ENCODE measurements at regions not wholly inside any gene's neighbourhood (a gene's known extent, or its start where the extent isn't known, plus 50 kb on each side); places are given as distances from the start of the nearest gene placed in this dataset.
"Not testable (repeated sequence)": the region's sequence is repeated elsewhere in the genome, so short reads cannot be mapped to it uniquely, and the experiment has no call there.

DNA sequence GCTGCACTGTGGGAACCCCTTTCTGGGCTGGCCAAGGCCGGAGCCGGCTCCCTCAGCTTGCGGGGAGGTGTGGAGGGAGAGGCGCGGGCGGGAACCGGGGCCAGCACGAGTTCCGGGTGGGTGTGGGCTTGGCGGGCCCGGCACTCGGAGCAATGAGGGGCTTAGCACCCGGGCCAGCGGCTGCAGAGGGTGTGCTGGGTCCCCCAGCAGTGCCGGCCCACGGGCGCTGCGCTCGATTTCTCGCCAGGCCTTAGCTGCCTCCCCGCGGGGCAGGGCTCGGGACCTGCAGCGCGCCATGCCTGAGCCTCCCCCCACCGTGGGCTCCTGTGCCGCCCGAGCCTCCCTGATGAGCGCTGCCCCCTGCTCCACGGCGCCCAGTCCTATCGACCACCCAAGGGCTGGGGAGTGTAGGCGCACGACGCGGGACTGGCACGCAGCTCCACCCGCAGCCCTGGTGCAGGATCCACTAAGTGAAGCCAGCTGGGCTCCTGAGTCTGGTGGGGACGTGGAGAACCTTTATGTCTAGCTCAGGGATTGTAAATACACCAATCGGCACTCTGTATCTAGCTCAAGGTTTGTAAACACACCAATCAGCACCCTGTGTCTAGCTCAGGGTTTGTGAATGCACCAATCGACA lies 180.8 kb upstream of the OTX2 start:
- not testable (repeated sequence) for DNase-seq

DNA sequence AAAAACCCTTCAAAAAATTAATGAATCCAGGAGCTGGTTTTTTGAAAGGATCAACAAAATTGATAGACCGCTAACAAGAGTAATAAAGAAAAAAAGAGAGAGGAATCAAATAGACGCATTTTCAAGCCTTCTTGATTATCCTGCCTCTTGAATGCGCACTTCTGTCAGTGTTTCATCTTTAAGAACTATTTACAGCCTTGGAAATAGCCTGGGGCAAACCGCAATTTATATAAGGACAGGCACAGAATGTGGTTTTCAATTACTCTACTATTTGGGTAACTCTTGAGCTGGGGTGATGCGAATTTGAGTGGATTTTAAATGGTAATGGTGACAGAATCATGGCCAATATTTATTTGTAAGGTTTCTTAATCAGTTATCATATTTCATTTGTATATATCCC lies 179.1 kb upstream of the OTX2 start:
- DNase-seq: no peak

DNA sequence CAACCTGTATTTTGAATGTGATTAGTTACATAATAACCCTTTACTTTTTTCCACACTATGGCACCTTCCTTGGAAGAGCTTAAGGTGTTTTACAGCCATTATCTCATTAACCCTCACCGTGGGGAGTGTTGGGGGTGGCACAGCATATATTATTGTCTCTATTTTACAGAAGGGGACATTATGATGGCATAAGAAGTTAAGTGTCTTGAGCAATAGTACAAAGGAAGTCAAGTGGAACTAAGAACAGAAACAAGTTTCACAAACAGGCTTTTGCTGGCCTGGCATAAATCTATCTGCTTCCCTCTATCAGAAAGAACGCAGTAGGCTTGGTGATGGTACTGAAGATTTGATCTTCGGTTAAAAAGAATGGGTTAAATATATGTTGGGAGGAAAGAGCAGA lies 169.7 kb upstream of the OTX2 start:
- DNase-seq: no peak

DNA sequence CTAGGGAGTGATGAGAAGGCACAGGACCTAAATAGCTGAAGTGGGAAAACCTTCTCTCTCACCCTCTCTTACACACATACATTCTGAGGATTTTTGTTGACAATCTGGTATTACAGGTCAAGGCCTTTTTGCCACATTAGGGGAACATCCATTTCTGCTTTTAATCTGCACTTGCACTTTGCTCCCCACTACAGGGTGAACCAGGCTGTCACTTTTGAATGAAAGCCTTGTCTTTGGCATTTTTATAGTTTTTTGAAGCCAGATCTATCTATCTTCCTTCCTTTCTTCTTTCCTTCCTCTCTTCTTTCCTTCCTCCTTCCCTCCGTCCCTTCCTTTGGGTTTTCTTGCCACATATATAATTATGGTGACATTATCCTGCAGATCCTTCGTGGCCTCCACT lies 165.9 kb upstream of the OTX2 start:
- DNase-seq: no peak

DNA sequence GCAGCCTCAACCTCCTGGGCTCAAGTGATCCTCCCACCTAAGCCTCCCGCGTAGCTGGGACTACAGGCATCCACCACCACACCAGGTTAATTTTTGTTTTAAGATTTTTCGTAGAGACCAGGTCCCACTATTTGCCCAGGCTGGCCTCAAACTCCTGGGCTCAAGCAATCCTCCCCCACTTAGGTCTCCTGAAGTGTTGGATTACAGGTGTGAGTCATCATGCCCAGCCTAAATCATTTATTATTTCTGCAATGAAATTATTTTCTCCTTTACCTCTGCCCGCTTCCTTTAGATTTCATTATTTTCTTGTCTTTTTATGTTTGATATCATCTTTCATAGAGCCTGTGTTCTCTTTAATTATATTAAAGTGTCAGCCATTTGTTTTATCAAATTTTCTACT lies 165.2 kb upstream of the OTX2 start:
- DNase-seq: no peak

DNA sequence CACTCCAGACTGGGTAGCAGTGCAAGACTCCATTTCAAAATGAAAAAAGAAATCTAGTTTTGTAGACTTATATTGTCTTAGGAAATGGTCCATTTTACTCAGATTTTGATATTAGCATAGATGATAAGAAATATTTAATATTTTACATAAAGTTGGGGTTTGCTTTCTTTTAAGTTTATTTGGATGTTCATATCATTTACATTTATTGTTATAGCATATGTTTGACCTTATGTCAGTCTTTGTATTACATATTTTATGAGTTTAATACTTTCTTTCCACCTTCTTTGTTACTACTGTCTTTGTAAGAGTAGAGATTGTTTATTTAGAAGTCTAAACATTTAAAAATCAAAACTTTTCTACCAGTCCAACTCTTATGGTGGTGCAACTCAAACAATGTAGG lies 162.7 kb upstream of the OTX2 start:
- DNase-seq: no peak

DNA sequence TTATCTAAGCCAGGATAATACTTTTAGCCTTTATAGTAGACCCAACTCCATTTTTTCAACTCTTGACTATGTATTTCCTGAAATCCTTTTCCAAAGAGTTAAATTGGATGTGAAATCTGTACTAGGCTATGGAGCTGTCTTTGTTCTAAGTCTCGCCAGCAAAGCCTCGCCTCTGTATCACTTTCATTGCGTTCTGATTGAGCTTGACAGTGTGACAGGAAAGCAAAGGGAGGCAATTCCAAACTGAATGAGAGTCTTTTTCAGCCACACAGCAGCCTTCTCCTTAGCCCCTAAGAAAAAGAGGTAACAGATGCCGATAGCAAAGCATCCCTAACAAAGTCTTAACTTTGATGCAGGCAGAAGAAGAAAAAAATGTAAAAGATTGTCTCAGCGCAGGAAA lies 154.6 kb upstream of the OTX2 start:
- no peak for DNase-seq

DNA sequence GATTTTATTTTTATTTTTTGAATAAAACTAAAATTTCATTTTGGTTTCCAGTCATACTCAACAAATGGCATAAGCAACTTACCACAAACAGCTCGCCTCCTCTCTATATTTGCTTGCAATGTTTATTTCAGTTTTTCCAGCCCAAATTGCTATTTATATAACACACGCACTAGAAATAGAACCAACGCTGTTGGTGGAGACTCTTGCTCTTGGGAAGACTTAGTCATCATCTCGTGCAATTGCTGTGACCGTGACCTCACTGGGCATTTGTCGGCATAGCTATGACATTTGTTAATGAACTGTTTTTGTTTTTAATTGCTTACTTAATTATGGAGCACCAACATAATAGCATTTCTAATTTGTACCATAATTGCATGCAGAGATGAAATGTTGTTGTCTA lies 153.1 kb upstream of the OTX2 start:
- DNase-seq: no peak

DNA sequence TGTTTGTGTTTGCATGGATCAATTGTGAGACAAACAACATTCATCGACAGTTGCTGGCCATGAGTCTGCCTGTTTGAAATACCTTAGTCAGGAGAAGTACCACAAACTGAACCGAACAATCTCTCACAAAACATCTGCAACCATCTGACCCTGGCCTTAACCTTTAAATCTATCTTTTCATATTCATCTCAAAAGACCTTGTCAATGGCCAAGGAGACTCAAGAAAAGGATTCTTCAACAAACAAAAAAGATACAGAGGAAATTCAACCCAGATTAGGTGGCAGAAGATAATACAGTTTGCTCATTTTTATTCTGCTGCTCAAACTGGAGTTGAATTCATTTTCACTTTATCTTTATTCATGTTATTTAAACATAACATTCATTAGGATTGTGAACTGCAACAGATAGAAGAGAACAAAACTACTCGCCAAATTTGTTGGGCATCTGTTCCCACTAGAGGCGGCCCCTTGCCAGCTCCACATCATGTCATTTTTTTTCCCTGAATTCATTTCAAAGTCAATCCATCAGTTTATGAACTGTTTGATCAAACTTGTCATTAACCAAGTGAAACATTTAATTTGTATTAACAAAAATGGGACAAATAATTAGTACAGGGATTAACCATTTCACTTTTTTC lies 152.3 kb upstream of the OTX2 start:
- DNase-seq: no peak

DNA sequence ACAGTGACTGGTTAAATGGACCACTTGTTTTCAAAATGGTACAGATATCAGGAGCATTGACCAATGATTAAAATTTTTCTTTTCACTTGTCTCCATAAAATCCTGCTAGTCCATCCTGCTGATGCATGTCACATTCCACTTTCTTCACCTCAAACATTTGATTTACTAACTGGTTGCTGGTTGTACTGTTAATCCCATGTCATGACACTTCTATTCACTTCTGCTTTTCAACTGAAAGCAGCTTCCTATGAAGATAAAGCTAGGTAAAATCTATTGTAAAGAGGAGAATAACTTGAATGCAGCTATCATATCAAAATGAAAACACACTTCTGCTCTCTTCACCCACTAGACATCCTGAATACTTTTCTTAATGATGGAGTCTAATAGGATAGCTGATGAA lies 149.6 kb upstream of the OTX2 start:
- DNase-seq: no peak

DNA sequence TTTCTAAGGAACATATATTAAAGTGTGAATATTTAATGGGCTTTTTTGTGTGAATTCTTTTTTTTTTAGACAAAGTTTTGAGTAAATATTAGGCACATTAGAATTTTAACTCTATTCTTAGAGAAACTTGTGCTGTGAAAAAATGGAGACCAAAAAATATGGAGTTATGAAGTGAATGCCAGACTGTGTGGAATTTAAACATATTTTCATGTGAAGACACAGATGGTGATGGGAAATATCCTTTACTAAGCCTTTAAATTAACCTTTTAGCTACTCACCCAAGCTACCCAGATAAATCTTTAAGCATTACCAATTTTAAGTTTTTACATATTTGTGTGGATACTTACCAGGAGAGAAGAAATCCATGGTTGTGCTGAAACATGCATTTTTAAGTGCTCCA lies 148.8 kb upstream of the OTX2 start:
- no peak for DNase-seq

DNA sequence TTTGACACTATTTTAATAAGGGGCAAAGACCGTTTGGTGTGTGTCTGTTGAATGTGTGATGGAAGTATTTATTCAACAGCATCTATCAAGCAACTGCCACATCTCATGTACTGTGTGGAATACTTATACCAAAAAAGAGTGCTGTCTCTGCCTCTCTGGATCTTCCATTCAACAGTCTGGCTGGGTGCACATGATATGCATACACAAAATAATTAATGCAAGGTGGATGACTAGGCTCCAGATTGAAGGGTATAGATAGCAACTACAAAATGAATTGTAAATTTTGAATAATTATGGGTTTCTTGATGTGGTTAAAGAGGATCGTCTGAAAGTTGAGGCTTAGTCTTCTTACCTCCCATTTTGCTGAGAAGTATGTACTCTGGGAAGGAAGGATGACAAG lies 145.9 kb upstream of the OTX2 start:
- no peak for DNase-seq

DNA sequence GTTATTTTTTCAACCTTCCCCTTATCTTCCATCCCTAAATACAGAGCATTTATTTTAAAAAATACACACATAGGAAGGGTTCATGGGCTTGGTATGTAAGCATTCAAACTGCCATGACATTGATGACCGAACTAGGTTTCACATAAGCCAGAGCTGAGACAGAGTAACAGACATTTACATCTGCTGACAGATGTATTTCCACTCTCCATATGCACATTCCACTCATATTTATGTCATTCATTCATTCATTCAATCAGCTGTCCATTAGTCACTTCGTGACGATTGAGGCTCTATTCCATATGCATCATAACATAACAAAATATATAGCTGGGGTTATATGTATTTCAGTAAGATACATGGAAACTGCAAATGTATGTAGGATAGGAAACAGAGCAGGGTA lies 145.5 kb upstream of the OTX2 start:
- DNase-seq: no peak

DNA sequence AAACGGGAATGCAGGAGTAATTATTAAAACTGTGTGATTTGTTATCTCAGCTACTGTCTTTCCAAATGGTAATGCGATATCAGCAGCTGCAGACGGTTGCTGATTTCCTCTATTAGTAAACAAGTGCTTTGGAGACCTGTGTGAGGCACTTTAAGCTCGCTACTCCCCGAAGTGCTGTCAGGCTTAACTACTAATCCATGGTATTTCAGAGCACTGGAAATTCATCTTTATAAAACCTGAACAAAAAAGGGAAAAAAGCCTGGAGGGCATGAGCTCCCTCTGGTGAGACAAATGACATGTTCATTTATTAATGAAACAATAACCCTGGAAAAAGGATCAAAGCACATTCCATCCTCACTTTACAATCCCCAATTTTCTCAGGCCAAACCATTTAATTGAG lies 143.6 kb upstream of the OTX2 start:
- DNase-seq: no peak

DNA sequence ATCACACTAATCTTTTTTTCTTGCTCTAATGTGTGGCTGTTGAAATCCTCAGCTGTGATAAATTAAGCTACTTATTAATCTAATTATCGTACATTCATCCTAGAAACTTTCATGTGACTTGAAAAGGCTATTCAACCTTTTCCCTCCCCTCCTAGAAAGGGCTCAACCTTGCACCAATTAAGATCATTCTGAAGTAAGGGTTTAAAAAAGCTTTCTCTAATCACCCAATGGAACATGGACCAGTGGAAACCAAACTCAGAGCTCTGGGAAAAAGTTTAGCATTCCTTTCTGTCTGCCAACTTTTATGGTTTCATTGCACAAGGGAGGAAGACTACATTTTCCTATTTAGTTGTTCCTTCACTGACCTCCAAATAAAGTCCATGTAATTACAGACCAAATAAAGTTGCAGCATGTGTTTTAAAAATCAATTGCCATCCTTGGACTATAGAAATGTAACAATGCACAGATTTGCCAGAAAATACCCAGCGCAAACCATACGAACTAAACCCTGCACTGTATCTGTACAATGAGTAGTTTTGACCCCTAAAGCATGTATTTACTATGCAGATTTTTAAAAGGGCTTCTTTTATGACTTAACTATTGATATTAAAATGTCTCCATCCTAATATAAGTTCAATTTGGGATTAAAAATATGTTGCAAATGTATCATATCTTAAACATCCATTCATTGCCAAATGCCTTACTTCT lies 142.6 kb upstream of the OTX2 start:
- no peak for DNase-seq

DNA sequence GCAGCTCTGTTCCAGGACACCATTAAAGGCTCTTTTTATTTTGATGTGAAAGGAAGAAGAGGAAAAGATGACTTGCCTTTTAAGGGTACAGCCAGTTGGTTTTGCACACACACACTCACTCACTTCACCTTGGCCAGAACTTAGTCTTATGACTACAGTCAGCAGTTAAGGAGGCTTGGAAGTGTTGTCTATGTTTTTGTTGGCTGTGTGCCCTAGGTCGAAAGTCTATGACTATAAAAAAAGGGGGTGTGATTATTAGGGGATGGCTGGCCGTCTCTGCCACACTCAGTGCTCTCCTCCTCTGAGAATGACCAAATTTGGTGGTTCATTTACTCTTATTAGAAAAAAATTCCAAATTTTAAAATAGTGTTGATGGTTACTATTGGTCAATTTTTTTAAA lies 139.5 kb upstream of the OTX2 start:
- DNase-seq: no peak

DNA sequence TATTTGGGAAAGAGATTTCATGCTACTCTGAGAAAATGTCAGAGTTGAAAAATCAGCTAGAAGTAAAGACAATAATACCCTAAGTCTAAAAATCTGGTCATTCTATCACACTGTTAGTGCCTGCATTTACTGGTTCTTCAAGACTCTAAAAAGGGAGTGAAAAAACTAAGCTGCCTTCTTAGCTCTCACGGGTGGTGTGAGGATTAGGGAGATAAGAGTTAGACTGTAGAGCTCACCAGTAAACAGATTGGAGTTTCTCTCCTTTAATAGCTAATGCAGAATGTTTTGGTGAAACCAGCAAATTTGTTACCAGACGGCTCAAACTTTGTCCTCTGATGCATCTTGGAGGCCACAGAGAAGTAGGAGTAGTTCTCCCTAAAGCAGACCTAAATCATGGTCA lies 135.0 kb upstream of the OTX2 start:
- no peak for DNase-seq

DNA sequence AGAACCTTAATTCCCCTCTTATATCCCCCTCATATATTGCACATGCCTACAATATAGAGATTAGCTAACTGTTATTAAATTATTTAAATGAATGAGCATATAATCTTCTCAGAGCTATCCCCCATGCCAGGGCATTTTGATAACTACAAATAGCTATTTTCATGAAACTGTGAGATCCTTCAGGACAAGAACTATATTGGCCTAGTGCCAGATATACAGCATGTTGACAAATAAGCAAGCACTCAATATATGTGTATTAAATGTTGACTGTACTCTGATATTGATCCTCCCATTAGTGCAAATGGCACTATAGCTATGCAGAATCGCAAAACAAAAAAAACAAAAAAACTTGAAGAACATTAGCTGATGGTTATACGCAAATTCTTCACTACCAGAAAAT lies 134.1 kb upstream of the OTX2 start:
- no peak for DNase-seq

DNA sequence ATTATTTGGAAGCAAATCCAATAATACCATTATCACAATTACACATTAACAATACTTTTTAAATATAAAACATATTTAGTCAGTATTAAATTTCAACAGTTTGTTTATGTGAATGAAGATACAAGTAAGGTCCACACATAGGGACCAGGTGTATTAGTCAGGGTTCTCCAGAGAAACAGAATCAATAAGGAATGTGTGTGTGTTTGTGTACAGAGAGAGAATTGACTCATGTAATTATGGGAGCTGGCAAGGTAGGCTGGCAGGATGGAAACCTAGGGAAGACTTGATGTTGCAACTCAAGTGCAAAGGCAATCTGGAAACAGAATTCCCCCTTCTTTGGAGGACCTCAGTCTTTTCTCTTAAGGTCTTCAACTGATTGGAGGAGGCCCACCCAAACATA lies 123.2 kb upstream of the OTX2 start:
- DNase-seq: no peak

DNA sequence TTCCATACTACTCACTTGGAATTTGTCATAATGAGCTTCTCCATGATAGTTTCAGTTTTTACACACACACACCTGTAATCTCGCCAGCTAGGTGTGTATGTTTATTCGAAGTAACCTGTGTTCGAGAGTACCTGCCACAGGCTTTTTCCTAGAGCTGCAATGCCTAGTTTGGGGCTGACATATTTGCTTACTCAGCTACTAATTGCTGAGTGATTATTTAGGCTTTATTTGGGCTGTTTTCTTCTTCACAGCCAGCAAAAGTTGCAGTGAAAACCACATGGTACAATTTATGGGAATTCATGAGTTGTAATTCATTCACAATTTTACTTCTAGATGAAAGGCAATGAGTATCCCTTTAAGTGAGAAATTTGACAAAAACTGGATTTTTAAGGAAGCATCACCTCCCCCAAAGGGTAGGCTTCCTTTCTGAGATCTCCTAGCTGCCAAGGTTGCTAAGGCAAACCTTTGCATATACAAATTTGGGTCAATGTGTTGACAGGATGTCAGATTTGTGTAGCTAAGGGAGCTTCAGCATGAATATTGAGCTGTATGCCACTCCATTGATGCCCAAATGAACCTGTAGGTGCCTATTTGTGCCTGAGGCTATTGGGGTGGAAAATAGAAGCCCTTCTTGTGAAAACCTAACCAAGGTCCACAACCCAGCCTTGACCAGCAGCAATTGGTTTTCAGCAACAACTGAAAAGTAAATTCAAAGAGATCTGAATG lies 108.7 kb upstream of the OTX2 start:
- no peak for DNase-seq

DNA sequence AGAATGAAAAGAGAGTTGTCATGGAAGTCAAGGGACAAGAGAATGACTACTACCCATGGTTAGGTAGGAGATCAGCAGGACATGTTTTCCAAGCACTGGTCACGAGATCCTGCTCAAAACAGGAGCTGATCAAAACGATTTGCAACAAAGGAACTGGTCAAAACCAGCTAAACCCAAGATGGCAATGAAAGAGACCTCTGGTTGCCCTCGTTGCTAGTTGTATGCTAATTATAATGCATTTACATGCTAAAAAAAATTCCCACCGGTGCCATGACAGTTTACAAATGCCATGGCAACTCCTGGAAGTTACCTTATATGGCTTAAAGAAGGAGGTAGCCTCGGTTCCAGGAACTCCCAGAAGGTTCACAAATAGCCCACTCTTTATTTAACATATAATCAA lies 95.0 kb upstream of the OTX2 start:
- no peak for DNase-seq

DNA sequence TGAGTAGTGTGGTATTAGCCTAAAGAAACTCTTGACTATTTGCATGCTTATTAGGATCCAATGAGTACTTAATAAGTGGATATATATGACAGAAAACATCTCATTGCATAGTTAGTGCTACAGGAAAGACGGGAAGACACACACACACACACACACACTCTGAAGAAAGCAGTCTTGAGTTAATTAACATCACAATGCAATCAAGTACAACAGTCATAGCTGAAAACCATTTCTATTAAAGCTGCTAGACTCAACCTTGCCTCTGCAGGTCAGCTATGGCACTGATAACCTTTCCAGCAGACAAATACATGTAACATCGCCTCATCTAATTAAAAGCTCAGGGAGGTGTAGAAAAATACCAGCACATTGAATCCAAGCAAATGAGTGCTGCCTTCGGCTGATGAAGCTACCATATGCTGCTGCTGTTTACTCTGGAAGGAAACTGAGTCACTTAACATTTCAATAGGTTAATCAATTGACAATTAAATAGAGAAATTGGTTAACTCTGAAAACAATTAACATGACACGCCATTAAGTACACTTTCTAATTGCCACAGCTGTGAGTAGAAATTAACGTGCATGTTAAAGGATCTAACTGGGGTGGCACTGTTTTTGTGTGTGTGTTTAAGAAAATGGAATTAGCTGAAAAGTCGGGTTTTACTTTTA lies 93.2 kb upstream of the OTX2 start:
- DNase-seq: no peak

DNA sequence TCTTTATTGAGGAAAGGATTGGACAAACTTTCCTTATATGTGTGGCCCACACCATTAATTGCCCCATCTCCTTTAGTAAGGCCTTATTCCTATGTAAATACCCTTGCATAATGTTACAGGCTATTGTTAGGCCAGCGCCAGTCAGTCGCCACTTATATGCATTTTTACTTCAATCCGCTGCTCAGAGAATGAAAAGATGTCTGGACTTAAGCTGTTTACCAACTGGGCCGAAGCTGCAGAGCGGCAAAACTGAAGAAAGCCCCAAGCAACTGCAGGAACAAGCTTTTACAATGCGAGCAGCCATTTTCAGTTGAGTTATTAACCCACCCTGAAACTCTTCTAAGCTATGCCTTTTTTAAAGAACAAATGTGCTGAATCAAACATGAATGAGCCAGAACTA lies 92.1 kb upstream of the OTX2 start:
- DNase-seq: no peak

DNA sequence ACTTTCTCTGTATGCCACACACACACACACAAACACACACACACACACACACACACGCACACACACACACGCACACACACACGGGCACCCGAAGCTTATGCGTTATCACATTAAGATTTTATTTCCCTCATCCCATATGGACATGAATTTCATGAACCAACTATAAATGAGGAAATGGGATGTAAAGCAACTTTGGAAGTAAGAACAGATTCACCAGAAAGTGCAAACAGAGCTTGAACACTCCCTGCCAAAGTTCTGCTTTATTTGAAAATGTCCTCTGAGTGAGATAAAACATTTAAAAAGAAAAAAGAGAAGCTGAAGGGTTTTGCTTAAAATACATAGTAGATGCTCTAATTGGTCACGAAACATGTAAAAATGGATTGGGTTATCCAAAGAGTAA lies 90.4 kb upstream of the OTX2 start:
- no peak for DNase-seq

Measured in activated CD8-positive, alpha-beta memory T cell treated with anti-CD3 and anti-CD28 coated beads for 24 hours (primary cell).